GM12892 (cell line): ENCODE measurements at regions not wholly inside any gene's neighbourhood (a gene's known extent, or its start where the extent isn't known, plus 50 kb on each side); places are given as distances from the start of the nearest gene placed in this dataset.

Experiments used
- DNase-seq: peaks from one replicate; pipeline ENCODE4 v3.0.0; 2011; ENCODE audit not compliant: insufficient read length
- FAIRE-seq: peaks from 2 replicates; lab custom pipeline; 2011; peaks lifted over from hg19 to GRCh38; lab: Jason Lieb, UNC
- POLR2A ChIP-seq: IDR thresholded peaks from 2 replicates; pipeline ENCODE4 v1.6.1; 2011; ENCODE audit warnings: low read depth, low read length, control low read depth
- POLR2AphosphoS5 ChIP-seq: IDR thresholded peaks from 2 replicates; pipeline ENCODE4 v1.6.1; 2011; ENCODE audit warnings: low read depth, low read length, control low read depth
- TAF1 ChIP-seq: IDR thresholded peaks from 2 replicates; pipeline ENCODE4 v1.6.1; 2011; ENCODE audit warnings: low read depth, mild to moderate bottlenecking, control low read depth, low read length, borderline replicate concordance

DNA sequence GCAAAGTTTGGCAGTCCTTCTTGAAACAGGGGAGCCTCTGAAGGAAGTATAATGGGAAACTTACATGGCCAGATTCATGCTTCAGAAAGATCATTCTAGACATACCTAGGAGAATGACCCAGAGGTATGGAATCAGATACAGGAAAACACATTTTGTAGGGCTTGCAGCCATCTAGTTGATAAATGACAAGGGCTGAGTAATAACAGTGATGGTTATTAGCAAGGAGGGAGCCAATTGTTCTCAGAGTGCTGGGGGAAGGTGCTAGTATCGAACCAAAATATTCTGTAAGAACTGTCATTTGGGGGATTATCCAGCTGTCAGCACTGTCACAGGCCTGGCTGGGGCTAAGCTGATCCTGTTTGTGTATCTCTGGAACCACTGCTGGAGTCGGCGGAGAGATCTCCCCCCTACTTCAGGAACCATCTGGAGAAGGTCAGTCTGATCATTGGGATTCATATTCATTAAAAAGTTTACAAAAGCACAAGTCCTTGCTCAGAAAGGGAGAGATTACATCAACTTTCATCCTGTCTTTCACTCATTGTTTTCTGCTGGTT is 113.8 kb upstream of the THSD7B start:
- no peak for FAIRE-seq
- no peak for DNase-seq
- TF ChIP-seq POLR2AphosphoS5: no peak
- no peak for TF ChIP-seq TAF1
- no peak for TF ChIP-seq POLR2A

GRCh38 chr2:136647039-136647438 is 118.3 kb upstream of the THSD7B start:
- TF ChIP-seq POLR2A: no peak
- TF ChIP-seq TAF1: no peak
- TF ChIP-seq POLR2AphosphoS5: no peak
- FAIRE-seq (no peak), DNase-seq (no peak)

GRCh38 chr2:136645236-136645828 is 120.0 kb upstream of the THSD7B start:
- FAIRE-seq (no peak), DNase-seq (no peak)
- TF ChIP-seq TAF1 (no peak), POLR2A (no peak), POLR2AphosphoS5 (no peak)

DNA sequence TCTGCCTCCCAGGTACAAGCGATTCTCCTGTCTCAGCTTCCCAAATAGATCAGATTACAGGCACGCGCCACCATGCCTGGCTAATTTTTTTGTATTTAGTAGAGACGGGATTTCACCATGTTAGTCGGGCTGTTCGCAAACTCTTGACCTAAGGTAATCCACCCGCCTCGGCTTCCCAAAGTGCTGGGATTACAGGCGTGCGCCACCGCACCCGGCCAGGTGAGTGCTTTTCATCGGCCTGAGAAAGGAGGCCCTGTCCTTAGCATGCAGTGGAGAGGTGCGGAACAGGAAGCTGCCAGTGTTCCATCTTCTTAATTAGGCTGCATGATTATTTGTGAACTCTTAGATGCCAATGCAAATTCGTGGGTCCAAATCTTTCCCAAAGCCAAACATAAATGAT is 125.7 kb upstream of the THSD7B start:
- no peak for DNase-seq
- TF ChIP-seq TAF1: no peak
- TF ChIP-seq POLR2AphosphoS5: no peak
- TF ChIP-seq POLR2A: no peak
- FAIRE-seq: no peak

DNA sequence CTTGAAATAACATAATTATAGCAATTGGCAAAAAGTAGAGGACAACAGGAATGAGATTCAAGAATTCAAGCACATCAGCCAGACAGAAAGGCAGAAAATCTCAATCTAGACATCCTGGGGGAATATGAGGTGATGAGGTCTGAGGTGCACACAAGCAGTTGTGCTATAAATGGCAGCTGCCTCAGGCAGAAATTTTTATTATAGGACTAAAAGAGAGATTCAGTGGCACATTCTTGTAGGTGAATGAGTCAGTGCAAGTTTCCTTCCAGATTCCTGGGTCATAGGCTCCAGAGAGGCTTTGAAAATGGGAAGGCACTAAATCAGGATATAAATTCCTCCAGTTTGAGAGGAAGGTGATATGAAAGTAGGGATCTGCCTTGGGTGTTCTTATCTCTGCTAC is 127.2 kb upstream of the THSD7B start:
- DNase-seq: no peak
- no peak for FAIRE-seq
- TF ChIP-seq TAF1: no peak
- no peak for TF ChIP-seq POLR2AphosphoS5
- no peak for TF ChIP-seq POLR2A

DNA sequence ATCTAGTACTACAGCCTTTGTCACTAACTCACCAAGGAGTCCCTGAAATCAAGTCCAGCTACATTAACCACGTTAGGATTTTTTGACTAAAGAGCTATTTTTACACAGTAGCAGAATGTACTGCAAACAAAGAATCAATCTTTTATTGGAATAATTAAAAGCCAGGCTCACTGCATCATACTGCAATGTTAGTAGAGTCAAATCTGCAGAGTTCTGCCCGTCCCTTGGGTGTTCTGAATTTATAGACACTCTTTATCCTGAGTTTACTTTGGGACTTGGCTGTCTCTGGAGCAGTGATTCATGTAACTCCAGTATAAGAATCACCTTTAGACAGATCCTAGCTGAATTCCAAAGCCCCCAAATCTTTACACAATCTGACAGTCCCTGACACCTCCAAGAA is 127.9 kb upstream of the THSD7B start:
- TF ChIP-seq TAF1 (no peak), POLR2A (no peak), POLR2AphosphoS5 (no peak)
- DNase-seq (no peak), FAIRE-seq (no peak)

GRCh38 chr2:136628490-136628889 is 136.9 kb upstream of the THSD7B start:
- FAIRE-seq: no peak
- no peak for TF ChIP-seq TAF1
- no peak for TF ChIP-seq POLR2AphosphoS5
- TF ChIP-seq POLR2A: no peak

GRCh38 chr2:136613096-136613495 is 152.2 kb upstream of the THSD7B start:
- DNase-seq: no peak
- FAIRE-seq: no peak
- TF ChIP-seq POLR2A: no peak
- TF ChIP-seq TAF1: no peak
- no peak for TF ChIP-seq POLR2AphosphoS5

More at GRCh38 chr2:136628490-136628889, 136.9 kb upstream of the THSD7B start:
- DNase-seq: no peak

DNA sequence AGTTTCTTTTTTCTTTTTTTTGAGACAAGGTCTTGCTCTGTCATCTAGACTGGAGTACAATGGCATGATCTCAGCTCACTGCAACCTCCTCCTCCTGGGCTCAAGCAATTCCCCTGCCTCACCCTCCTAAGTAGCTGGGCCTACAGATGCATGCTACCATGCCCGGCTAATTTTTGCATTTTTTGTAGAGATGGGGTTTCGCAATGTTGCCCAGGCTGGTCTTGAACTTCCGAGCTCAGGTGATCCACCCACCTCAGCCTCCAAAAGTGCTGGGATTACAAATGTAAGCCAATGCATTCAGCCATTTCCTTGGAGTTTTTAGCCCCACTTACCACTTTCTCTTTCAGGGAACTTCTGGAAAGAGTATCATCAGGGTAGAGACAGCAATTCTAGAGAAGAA is 153.3 kb upstream of the THSD7B start:
- DNase-seq (no peak), FAIRE-seq (no peak)
- TF ChIP-seq POLR2AphosphoS5: no peak
- TF ChIP-seq POLR2A: no peak
- TF ChIP-seq TAF1: no peak

DNA sequence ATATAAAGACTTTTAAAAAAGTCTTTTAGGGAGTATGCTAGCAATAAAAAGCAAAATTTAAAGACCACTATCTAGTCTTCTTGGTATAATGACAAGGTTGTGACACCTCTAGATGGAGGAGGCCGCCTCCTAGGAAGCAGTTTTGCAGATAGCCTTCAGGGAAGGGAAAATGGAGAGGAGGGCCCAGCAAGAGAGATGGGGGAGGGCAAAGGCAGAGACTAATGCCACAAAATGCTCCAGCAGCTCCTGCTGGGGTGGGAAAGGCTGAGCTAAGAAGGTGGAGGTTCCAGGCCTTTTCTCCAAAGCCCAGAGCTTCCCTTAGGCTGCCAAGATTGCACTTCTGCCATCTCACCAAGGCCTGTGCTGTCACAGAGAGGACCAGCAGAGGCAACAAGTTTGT is 153.9 kb upstream of the THSD7B start:
- TF ChIP-seq POLR2A: no peak
- no peak for TF ChIP-seq POLR2AphosphoS5
- TF ChIP-seq TAF1: no peak
- DNase-seq (no peak), FAIRE-seq (no peak)

DNA sequence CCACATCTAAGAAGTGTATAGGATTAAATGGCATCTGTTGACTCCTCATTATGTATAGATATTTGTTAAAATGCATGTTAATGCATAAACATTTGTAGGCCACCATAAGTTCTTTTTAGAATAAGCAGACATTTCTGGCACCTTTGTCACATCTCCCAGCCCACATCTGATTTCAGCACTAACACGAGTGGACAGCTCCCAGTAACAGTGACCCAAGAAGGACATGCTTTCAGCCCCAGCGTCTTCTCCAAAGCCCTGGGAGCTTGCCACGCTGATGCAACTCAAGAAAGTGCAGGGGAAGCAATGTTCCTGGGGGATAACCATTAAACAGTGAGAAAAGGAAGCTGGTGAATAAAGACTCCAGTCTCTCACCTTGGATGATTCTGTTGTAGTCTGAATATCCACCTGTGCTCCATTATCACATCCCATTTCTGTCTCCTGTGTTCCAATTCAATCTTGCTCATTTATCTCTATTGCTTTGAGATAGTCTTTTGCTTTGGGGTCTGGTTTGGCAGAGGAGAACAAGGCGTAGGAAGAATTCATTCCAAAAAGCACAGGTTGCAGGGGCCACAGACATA is 182.6 kb upstream of the THSD7B start:
- FAIRE-seq: no peak
- DNase-seq: peak; percentile 4
- TF ChIP-seq TAF1: no peak
- no peak for TF ChIP-seq POLR2A

- TF ChIP-seq POLR2AphosphoS5 (no peak), POLR2A (no peak), TAF1 (no peak)
- FAIRE-seq (no peak), DNase-seq (no peak)
Measured at GRCh38 chr2:136572335-136572734, 193.0 kb upstream of the THSD7B start.
